Uterus (tissue), 3 donors: ENCODE measurements at regions not wholly inside any gene's neighbourhood (a gene's known extent, or its start where the extent isn't known, plus 50 kb on each side); places are given as distances from the start of the nearest gene placed in this dataset.

Experiments used
- DNase-seq, 2 donors: peaks; one replicate each; pipeline ENCODE4 v3.0.0-alpha.2; 2019 to 2020
- H3K27ac ChIP-seq, 2 donors: fragments of 200-600 bp; sonication (generic); 1 replicate in 1 of 2; 2 replicates in 1 of 2; pipeline ENCODE4 v1.5.1; 2016 to 2018
- H3K27me3 ChIP-seq, 2 donors: fragments of 200-600 bp; sonication (generic); one replicate each; pipeline ENCODE4 v1.5.1; 2018 to 2019; ENCODE audit warnings: control low read depth in 1 of 2
- H3K36me3 ChIP-seq, 2 donors: fragments of 200-600 bp; sonication (generic); one replicate each; pipeline ENCODE4 v1.5.1; 2019; ENCODE audit warnings: control low read depth in 1 of 2
- H3K4me1 ChIP-seq, 2 donors: fragments of 200-600 bp; sonication (generic); one replicate each; pipeline ENCODE4 v1.5.1; 2018 to 2019; ENCODE audit warnings: control low read depth in 1 of 2
- H3K4me3 ChIP-seq, 2 donors: fragments of 200-600 bp; sonication (generic); 1 replicate in 1 of 2; 2 replicates in 1 of 2; pipeline ENCODE4 v1.5.1; 2018 to 2019; ENCODE audit warnings: mild to moderate bottlenecking in 1 of 2
- H3K9me3 ChIP-seq, 2 donors: fragments of 200-600 bp; sonication (generic); one replicate each; pipeline ENCODE4 v1.5.1; 2019; ENCODE audit warnings: control low read depth in 1 of 2
- POLR2A ChIP-seq, 2 donors: fragments of 450-650 bp; IDR thresholded peaks; one replicate each; pipeline ENCODE4 v1.6.1; 2016; ENCODE audit warnings: antibody characterized with exemption in 2 of 2, mild to moderate bottlenecking in 1 of 2, moderate library complexity in 1 of 2
- intact Hi-C: fragments of 100-400 bp; cut with DNase I; formaldehyde crosslinking; loops from one replicate; pipeline ENCODE4 v1.15.1; 2023; ENCODE audit warnings: low total_unique reads
- TF ChIP-seq, protein P1 (sequence below), 4 experiments: fragments of 200-600 bp in 2 of 4; fragments of 450-650 bp in 2 of 4; sonication (generic) in 2 of 4; IDR thresholded peaks; one replicate each; pipeline ENCODE4 v1.5.1; 2016 to 2019; ENCODE audit warnings: antibody characterized with exemption in 4 of 4, mild to moderate bottlenecking in 2 of 4, moderate library complexity in 1 of 4
- donor health status: DM: yes; HTN: yes; CAD: no.

DNA sequence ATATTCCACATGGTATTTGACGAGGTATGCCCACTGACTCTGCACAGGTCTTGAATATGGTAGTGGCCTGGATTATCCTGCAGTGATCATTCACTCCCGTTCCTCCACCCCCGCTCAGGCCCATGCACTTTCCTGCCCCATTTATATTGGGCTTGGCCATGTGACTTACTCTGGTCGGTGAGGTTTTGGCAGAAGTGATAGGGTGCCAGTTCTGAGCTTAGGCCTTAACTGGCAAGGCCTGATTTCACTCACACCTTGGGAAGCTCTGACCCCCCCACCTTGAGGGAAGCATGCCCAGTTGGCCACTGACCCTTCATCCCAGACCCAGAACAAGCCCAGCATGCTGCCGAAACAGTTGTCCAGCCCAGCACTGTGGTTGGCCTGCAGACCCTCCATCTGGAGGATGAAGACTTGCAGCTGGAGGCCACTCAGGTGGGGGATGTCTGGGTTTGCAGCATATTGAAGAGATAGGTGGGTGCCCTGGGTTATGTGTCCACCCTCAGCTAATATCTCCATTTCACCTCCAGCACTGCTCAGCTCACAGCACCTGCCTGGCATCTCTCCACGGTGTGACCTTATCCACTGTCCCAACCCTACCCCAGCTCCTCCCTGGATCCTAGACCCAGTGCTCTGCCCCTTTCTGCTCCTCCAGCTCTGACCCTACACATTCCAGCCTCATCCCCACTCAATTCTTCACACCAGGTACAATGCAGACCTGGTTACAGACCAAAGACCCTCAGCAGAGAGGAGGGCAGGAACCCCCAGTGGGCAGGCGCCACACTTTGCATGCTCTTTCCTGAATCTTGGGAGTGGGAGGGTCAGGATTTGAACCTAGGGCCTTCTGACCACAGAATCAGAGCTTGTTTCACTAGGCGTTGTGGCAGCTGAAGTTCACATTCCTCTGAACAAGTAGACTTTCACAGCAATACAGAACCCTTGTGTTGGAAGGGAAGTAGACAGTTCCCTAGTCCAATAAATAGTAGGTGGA is 138.1 kb upstream of the CHST15 start:
- Histone ChIP-seq H3K9me3 (no peaks in the 10 kb centered on the region), H3K27me3 (no peaks in the 10 kb centered on the region), H3K4me3 (no peak overlapping the region), H3K4me1 (no peaks in the 10 kb centered on the region), H3K27ac (no peak overlapping the region), H3K36me3 (no peaks in the 10 kb centered on the region)
- DNase-seq, result no peak
- TF ChIP-seq, protein P1, sequence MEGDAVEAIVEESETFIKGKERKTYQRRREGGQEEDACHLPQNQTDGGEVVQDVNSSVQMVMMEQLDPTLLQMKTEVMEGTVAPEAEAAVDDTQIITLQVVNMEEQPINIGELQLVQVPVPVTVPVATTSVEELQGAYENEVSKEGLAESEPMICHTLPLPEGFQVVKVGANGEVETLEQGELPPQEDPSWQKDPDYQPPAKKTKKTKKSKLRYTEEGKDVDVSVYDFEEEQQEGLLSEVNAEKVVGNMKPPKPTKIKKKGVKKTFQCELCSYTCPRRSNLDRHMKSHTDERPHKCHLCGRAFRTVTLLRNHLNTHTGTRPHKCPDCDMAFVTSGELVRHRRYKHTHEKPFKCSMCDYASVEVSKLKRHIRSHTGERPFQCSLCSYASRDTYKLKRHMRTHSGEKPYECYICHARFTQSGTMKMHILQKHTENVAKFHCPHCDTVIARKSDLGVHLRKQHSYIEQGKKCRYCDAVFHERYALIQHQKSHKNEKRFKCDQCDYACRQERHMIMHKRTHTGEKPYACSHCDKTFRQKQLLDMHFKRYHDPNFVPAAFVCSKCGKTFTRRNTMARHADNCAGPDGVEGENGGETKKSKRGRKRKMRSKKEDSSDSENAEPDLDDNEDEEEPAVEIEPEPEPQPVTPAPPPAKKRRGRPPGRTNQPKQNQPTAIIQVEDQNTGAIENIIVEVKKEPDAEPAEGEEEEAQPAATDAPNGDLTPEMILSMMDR (IDR thresholded peaks at IDR 0.05), result no peak
- TF ChIP-seq POLR2A (IDR thresholded peaks at IDR 0.05), result no peak
- intact Hi-C loops, result no loop called here

DNA sequence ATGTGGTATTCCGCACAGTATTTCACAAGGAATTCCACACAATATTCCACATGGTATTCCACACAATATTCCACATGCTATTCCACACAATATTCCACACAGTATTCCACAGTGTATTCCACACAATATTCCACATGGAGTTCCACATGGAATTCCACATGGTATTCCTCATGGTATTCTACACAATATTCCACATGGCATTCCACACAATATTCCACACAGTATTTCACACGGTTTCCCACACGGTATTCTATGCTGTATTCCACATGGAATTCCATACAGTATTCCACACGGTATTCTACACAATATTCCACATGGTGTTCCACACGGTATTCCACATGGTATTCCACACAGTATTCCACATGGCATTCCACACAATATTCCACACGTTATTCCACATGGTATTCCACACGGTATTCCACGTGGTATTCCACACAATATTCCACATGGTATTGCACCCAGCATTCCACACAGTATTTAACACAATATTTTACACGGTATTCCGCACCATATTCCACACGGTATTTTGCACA is 137.3 kb upstream of the CHST15 start:
- TF ChIP-seq, protein P1 (IDR thresholded peaks at IDR 0.05), result no peak
- TF ChIP-seq POLR2A (IDR thresholded peaks at IDR 0.05), result no peak
- intact Hi-C loops, result no loop called here
- H3K4me1 ChIP-seq, result no peaks in the 10 kb centered on the region

DNA sequence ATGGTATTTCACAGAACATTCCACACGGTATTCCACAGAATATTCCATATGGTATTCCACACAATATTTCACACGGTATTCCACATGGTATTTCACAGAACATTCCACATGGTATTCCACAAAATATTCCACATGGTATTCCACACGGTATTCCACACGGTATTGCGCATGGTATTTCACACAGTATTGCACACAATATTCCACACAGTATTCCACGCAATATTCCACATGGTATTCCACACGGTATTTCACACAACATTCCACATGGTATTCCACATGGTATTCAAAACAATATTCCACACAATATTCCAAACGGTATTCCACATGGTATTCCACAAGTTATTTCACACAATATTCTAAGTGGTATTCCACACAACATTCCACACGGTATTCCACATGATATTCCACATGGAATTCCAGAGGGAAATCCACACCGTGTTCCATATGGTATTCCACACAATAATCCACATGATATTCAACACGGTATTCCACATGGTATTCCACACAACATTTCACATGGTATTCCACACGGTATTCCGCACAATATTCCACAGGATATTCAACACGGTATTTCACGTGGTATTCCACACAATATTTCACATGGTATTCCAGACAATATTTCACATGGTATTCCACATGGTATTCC is 136.7 kb upstream of the CHST15 start:
- intact Hi-C loops, result no loop called here
- TF ChIP-seq POLR2A (IDR thresholded peaks at IDR 0.05), result no peak
- TF ChIP-seq, protein P1 (IDR thresholded peaks at IDR 0.05), result no peak
- Histone ChIP-seq H3K4me1 (no peaks in the 10 kb centered on the region), H3K27me3 (no peaks in the 10 kb centered on the region), H3K36me3 (no peaks in the 10 kb centered on the region), H3K4me3 (no peak overlapping the region), H3K9me3 (no peaks in the 10 kb centered on the region), H3K27ac (no peak overlapping the region)
- no peak for DNase-seq

More for the DNA sequence above, 137.3 kb upstream of the CHST15 start:
- H3K9me3 ChIP-seq, result no peaks in the 10 kb centered on the region
- H3K36me3 ChIP-seq, result no peaks in the 10 kb centered on the region
- no peak overlapping the region for H3K4me3 ChIP-seq
- DNase-seq, result no peak
- no peaks in the 10 kb centered on the region for H3K27me3 ChIP-seq
- H3K27ac ChIP-seq, result no peak overlapping the region

DNA sequence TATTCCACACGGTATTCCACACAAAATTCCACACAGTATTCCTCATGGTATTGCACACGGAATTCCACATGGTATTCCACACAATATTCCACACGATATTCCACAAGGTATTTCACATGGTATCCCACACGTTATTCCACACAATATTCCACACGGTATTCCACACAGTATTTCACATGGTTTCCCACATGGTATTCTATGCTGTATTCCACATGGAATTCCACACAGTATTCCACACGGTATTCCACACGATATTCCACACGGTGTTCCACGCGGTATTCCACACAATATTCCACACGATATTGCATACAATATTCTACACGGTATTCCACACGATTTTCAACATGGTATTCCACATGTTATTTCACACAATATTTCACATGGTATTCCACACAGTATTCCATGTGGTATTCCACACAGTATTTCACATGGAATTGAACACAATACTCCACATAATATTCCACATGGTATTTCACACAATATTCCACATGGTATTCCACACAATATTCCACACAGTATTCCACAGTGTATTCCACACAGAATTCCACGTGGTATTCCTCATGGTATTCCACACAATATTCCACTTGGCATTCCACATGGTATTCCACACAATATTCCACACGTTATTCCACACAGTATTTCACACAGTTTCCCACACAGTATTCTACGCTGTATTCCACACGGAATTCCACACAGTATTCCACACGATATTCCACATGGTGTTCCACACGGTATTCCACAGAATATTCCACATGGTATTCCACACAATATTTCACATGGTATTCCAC is 136.0 kb upstream of the CHST15 start:
- TF ChIP-seq POLR2A (IDR thresholded peaks at IDR 0.05), result no peak
- TF ChIP-seq, protein P1 (IDR thresholded peaks at IDR 0.05), result no peak
- no peak for DNase-seq
- Histone ChIP-seq H3K27me3 (no peaks in the 10 kb centered on the region), H3K9me3 (no peaks in the 10 kb centered on the region), H3K36me3 (no peaks in the 10 kb centered on the region), H3K4me1 (no peaks in the 10 kb centered on the region), H3K4me3 (no peak overlapping the region), H3K27ac (no peak overlapping the region)
- intact Hi-C loops, result no loop called here
